GM19395 (cell line): ENCODE measurements at regions not wholly inside any gene's neighbourhood (a gene's known extent, or its start where the extent isn't known, plus 50 kb on each side); places are given as distances from the start of the nearest gene placed in this dataset.

Experiments
- ATAC-seq: cut with Tn5 transposase; IDR thresholded peaks from one replicate; pipeline ENCODE4 v1.9.1; 2021; ENCODE audit warnings: mild to moderate bottlenecking, moderate library complexity; ENCODE audit not compliant: unreplicated experiment

DNA sequence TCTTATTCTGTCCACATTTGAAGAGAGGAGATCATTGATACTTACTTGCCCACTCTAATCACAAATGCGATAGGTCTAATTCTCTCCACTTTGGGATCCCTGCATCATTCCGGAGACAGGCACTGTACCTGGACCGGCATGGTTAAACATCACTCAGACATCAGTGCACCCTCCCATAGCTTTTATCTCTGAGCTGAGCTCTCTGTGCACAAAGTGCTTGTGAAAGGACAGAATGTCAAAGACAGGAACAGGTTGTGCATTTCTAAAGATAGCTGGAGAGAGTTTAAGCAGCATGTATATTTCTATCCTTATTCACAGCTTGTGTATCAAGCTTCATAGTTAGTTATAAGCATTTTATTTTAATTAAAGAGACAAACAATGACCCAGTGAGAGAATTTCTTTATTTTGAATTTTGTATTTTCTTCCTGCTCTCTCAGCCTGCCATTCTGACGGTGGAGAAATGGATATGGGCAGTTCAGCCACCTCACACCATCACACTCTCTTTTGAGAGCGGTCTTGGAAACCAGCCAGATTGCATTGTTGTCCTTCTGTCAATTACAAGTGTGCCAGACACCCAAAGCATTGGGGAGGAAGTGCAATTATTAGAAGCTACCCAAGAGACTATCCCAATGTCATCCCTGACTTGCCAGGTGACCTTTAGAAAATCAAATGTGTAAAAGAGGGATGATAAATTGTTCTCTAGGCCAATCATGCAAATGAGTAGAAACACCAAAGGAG lies 65.2 kb upstream of the CHL1 start:
- ATAC-seq = no peak

DNA sequence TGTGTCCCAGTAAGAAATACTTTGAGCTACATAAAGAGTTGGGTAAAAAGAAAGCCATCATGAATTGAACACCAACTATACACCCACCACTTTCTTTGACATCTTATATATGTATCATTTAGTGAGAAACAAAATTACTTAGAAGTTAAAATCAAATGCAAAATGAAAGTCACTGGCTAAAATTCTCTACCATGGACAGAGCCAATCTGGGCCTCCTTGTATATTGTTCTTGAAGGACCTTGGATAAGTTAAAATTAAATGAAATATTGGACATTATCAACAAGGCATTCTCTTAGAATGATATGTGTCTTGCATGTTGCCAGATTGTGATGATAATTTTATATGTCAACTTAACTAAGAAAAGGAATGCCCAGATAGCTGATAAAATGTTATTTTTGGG lies 64.2 kb upstream of the CHL1 start:
- ATAC-seq = no peak

DNA sequence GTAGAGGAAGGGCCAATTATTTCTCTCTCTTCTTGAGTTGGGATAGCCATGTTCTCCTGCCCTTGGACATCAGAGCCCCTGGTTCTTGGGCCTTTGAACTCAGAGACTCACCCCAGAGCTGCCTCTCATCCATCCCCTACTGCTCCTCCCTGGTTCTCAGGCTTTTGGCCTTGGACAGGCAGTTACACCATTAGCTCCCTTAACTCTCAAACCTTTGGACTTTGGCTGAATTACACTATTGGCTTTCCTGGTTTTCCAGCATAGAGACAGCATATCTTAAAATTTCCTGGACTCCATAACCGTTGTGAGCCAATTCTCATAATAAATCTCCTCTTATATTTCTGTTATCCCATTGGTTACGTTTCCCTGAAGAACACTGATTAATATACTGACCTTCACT lies 63.7 kb upstream of the CHL1 start:
- ATAC-seq = no peak

DNA sequence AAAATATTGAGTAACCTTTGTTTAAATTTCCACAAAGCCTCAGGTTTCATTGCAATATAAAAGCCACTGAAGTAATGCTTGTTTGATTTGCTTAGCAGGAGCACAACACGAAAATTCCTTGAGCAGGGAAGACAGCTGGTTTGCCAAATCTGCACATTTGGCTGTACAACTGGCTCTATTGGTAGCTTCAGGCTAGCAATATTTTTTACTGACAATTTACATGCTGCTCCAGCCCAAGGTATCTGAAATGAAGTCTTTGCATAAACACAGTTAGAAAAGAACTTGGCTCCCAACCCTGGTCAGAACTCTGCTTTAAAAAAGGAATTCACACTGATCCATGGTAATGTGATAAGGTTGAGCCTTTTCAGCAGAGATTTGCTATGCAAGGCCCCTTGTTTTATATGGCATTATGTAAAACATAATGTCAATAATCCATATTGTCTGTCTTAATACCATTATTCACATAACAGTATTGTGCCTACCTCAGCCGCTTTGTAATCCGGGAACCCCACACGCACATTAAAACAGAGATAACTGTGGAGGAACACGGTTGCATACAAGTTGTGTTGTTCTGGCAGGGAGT lies 55.7 kb upstream of the CHL1 start:
- ATAC-seq = no peak
